ENCODE measurements at regions not wholly inside any gene's neighbourhood (a gene's known extent, or its start where the extent isn't known, plus 50 kb on each side); places are given as distances from the start of the nearest gene placed in this dataset.

DNA sequence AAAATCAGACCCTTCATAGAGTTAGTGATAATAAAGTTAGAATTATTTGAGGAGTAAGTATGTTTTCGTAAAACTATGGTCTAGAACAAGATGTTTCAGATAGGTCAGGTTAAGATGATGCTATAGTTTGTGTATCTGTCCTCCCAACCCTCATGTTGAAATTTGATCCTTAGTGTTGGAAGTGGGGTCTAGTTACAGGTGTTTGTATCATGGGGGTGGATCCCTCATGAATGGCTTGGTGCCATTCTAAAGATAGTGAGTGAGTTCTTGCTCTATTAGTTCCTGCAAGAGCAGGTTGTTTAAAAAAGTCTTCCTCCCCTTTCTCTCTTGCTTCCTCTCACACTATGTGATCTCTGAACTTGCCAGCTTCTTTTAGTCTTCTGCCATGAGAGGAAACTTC is 707.3 kb upstream of the FOXG1 start:
- no peak for DNase-seq (ENCODE audit: low spot score, unreplicated experiment)
- no peaks in the 10 kb centered on the region for H3K36me3 Mint-ChIP-seq (ENCODE audit: insufficient read depth)
- H3K9me3 Mint-ChIP-seq (ENCODE audit: low read depth) = no peaks in the 10 kb centered on the region
- TF ChIP-seq, protein P1, sequence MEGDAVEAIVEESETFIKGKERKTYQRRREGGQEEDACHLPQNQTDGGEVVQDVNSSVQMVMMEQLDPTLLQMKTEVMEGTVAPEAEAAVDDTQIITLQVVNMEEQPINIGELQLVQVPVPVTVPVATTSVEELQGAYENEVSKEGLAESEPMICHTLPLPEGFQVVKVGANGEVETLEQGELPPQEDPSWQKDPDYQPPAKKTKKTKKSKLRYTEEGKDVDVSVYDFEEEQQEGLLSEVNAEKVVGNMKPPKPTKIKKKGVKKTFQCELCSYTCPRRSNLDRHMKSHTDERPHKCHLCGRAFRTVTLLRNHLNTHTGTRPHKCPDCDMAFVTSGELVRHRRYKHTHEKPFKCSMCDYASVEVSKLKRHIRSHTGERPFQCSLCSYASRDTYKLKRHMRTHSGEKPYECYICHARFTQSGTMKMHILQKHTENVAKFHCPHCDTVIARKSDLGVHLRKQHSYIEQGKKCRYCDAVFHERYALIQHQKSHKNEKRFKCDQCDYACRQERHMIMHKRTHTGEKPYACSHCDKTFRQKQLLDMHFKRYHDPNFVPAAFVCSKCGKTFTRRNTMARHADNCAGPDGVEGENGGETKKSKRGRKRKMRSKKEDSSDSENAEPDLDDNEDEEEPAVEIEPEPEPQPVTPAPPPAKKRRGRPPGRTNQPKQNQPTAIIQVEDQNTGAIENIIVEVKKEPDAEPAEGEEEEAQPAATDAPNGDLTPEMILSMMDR (IDR thresholded peaks at IDR 0.05; ENCODE audit: unreplicated experiment) = no peak
- no peaks in the 10 kb centered on the region for H3K27me3 Mint-ChIP-seq
- no peak overlapping the region for H3K4me3 Mint-ChIP-seq (ENCODE audit: low read depth)
- H3K27ac Mint-ChIP-seq = no peak overlapping the region
- H3K4me1 Mint-ChIP-seq (ENCODE audit: low read depth) = peaks cover 6% of the 10 kb centered on the region

DNA sequence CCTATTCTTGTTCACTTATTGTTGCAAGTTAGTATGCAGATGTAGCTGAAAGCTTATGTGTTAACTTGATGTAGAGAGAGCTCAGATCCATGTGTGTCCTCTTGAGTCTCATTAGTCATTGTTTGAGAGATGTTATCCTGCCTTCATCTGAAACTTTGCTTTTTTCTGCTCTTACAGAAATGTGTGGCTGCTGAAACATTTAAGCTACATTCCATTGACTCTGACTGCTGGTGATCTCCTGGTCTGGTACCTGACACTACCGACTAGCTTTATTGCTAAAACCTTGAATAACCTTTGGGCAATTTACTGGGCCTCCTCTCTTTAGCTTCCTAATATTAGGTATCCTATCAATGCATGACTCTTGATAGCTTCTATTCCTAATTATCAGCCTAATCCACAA is 705.6 kb upstream of the FOXG1 start:
- no peaks in the 10 kb centered on the region for H3K27me3 Mint-ChIP-seq
- TF ChIP-seq, protein P1 (IDR thresholded peaks at IDR 0.05; ENCODE audit: unreplicated experiment) = no peak
- DNase-seq (ENCODE audit: low spot score, unreplicated experiment) = no peak
- H3K4me1 Mint-ChIP-seq (ENCODE audit: low read depth) = peaks cover 6% of the 10 kb centered on the region
- H3K4me3 Mint-ChIP-seq (ENCODE audit: low read depth) = no peak overlapping the region
- no peaks in the 10 kb centered on the region for H3K36me3 Mint-ChIP-seq (ENCODE audit: insufficient read depth)
- no peaks in the 10 kb centered on the region for H3K9me3 Mint-ChIP-seq (ENCODE audit: low read depth)
- no peak overlapping the region for H3K27ac Mint-ChIP-seq

DNA sequence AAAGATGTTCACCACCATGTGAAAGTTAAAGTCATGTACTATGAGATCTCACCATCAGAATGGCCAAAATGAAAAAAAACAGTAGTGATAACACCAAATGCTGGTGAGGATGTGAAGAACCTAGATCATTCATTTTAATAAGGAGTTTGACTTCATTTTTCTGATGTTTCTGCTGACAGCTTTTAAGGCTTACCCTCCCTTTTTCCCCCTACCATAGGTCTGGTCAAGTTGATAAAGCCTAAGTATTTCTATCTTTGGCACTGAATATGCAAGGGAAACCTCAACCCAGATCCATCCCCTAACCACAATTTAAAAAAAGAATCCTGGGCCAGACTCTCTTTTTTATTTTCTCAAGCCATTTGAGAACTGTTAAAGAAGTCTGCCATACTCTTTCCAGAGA is 689.6 kb upstream of the FOXG1 start:
- H3K27me3 Mint-ChIP-seq = no peaks in the 10 kb centered on the region
- H3K9me3 Mint-ChIP-seq (ENCODE audit: low read depth) = no peaks in the 10 kb centered on the region

DNA sequence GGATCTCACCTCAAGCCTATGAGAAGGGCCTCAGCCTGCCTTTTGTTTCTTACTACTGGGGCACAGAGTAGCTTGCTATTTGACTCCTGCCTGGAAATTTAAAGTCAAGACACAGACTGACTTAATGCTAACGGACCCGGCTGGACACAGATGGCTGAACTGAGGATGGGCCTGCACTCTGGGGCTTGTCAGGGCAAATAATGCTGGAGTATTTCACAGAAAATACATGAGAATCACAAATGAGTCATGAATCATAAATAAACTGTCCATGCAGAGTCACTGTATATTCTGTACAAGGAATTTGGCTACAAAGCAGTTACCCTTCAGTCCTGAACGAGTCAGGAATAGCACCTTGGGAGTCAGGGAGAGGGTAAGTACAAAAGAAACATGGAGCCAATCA is 683.2 kb upstream of the FOXG1 start:
- no peak overlapping the region for H3K27ac Mint-ChIP-seq
- H3K27me3 Mint-ChIP-seq = no peaks in the 10 kb centered on the region
- H3K4me3 Mint-ChIP-seq (ENCODE audit: low read depth) = no peak overlapping the region
- peaks cover 5% of the 10 kb centered on the region for H3K4me1 Mint-ChIP-seq (ENCODE audit: low read depth)
- DNase-seq (ENCODE audit: low spot score, unreplicated experiment) = no peak
- H3K36me3 Mint-ChIP-seq (ENCODE audit: insufficient read depth) = no peaks in the 10 kb centered on the region
- TF ChIP-seq, protein P1 (IDR thresholded peaks at IDR 0.05; ENCODE audit: unreplicated experiment) = no peak
- no peaks in the 10 kb centered on the region for H3K9me3 Mint-ChIP-seq (ENCODE audit: low read depth)

More for the DNA sequence above, 689.6 kb upstream of the FOXG1 start:
- Mint-ChIP-seq H3K4me3 (ENCODE audit: low read depth) (no peak overlapping the region), H3K4me1 (ENCODE audit: low read depth) (no peaks in the 10 kb centered on the region), H3K27ac (no peak overlapping the region), H3K36me3 (ENCODE audit: insufficient read depth) (peaks cover 3% of the 10 kb centered on the region)
- TF ChIP-seq, protein P1 (IDR thresholded peaks at IDR 0.05; ENCODE audit: unreplicated experiment) = no peak
- DNase-seq (ENCODE audit: low spot score, unreplicated experiment) = no peak

DNA sequence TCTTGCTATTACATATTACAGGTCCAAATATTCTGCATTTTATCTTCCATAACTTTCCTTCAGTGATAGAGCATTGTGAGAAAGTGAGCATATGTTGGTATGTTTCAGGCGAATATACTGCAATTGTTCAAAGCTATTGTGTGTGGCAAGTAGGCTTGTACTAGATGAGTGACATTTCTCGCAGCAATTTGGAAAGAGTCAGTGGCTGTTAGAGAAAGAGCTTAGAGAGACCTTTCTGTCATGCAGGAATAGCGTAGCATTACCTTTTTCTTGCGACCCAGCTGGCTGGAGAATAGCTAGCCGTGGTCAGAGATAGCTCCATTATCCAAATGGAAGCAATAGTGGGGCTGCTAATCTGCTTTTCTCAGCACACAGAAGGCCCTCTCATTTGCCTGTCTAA is 678.5 kb upstream of the FOXG1 start:
- H3K9me3 Mint-ChIP-seq (ENCODE audit: low read depth) = no peaks in the 10 kb centered on the region
- no peaks in the 10 kb centered on the region for H3K27me3 Mint-ChIP-seq
- H3K4me1 Mint-ChIP-seq (ENCODE audit: low read depth) = peaks cover 5% of the 10 kb centered on the region
- TF ChIP-seq, protein P1 (IDR thresholded peaks at IDR 0.05; ENCODE audit: unreplicated experiment) = no peak
- no peak overlapping the region for H3K4me3 Mint-ChIP-seq (ENCODE audit: low read depth)
- H3K27ac Mint-ChIP-seq = no peak overlapping the region
- DNase-seq (ENCODE audit: low spot score, unreplicated experiment) = no peak
- H3K36me3 Mint-ChIP-seq (ENCODE audit: insufficient read depth) = no peaks in the 10 kb centered on the region

Measured in progenitor cell of endocrine pancreas (in vitro differentiated cells).